KBM-7 (cell line): ENCODE measurements at regions not wholly inside any gene's neighbourhood (a gene's known extent, or its start where the extent isn't known, plus 50 kb on each side); places are given as distances from the start of the nearest gene placed in this dataset.

ENCODE experiments used
- DNase-seq: peaks from one replicate; pipeline ENCODE4 v3.0.0-alpha.2; 2015
- in situ Hi-C: fragments of 300-500 bp; cut with MboI; formaldehyde crosslinking; loops from 2 replicates; pipeline ENCODE4 v1.14.3; 2020; ENCODE audit warnings: low sequenced_read_pairs, low pct_unique_long_range_greater_than_20kb, mixed read lengths

DNA sequence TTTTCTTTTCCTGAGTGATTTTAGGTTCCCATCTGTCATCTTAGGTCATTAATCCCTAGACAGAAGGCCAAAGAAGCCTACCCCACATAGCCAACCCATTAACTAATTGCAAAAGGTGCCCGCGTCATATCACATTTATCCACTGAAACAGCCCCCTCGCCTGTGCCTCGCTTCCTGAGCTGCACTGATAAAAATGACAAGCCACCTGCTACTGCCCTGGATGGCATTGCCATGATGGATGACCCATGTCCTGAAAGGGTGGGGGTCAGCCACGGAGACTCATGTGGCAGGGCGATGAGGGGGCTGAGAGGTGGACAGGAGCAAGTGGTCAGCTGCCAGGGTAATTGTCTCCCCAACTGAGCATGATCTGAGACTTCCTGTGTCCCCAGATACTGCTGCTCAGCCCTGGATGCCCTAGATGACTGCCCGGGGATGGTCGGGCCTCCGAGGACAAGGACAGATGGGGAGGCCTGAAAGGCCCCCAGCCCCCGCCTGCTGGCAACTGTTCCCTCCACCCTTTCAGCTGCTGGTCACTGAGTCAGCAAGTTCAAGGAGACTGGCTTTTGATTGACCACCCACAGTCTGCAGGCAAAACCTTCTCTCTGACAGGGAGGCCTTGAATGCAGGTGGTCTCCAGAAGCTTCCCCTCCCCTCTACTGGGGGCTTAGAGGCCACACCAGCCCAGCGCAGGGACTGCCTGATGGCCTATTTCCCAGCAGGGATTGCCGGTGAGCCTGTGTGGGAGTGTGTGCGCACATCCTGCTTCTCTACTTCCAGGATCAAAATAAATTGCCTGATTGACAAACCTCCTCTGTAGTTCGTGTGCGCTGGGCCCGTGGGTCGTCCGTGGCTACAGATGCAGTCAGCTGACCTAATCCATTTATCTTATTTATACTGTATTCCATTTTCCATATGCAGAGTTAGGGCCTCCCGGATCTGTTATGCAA lies 496.3 kb downstream of the BCOR start:
- in situ Hi-C loops = no loop called here
- no peak for DNase-seq

DNA sequence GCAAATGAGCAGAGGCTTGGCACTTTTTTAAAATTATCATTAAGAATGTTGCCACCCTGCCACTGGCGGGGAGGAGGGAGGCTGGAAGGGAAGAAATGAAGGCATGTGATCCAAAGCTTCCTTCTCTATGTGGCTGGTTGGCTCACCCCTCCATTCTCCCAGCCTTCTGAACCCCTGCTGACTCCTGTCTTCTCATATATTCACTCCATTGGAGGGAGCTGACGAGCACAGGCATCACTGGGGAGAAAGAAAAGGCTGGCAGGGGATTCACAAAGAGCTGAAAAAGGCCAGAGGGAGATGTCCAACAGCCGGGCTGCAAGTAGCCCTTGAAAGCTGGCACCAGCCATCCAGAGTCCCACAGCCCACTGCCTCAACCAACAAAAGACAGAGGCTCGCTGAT lies 495.6 kb downstream of the BCOR start:
- no peak for DNase-seq
- in situ Hi-C loops = no loop called here

DNA sequence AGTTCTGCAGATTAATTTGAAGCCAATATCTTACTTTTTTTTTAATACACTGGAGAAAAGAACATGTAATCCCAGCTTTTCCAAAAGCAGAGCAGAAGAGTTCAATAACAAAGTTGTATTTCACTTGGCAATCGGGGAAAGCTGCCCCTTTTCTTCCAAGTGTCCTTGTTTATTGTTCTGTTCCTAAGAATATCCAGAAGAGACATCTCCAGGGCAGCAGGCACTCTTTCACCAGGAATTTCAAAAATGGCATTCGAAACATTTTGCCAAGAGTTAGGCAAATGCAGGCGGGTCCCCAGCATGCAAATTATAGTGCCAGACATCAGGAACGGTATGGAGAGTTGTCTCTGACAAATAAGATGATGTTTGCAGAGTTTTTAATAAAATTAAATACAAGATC lies 494.5 kb downstream of the BCOR start:
- in situ Hi-C loops = no loop called here
- DNase-seq = no peak

DNA sequence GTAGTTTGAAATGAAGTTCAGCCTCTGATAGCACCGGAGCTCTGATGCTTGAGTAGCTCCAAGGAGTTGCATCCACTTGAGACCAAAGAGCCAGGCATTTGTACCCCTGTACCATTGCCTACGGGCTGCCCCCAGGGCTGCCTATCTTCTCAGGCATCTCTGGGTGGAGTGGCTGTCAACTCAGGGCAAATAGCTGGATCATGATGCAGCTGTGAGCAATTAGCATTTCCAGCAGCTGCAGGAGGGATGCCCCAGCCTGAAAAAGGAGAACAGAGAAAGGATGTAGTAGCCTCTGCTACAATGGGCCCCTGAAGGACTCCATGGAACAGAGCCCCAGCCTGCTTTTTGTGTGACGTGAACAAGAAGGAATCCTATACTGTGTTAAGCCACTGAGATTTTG lies 492.6 kb downstream of the BCOR start:
- in situ Hi-C loops = no loop called here
- no peak for DNase-seq

DNA sequence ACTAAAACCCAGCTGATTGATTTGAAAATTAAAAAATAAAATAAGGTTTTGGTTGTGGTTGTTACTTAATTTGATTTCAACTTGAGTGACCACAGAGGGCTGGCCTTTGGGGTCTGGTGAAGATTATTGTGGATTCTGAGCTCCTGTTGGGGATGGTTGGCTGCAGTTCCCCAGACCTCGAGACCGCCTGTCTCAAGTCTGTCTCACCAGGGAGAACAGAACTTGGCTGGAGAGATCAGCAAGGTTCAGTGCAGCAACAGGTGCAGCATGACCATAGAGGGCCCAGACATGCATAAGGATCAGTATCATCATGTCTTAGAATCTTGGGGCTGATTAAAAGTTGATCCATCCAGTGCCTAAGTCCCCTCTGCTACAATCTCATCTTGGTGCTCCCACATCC lies 491.9 kb downstream of the BCOR start:
- no peak for DNase-seq
- in situ Hi-C loops = no loop called here

DNA sequence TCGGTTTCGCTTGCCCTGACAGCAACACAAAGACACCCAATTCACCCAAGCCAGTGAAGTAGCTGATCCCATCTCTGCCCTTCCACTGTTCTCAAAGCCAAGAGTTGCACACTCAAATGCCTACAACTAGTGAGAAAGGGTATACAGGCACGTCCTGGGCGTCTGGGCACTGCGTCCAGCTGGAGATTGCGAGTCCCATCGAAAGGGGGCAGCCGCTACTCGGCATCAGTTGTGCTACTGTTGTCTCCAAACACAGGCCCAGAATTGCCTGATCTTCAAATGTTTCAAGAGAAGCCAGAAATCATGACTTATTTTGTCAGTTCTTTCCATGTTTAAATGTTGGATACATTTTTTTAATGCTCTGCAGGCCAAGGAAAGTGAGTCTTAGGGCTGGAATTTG lies 487.8 kb downstream of the BCOR start:
- in situ Hi-C loops = no loop called here
- DNase-seq = no peak

DNA sequence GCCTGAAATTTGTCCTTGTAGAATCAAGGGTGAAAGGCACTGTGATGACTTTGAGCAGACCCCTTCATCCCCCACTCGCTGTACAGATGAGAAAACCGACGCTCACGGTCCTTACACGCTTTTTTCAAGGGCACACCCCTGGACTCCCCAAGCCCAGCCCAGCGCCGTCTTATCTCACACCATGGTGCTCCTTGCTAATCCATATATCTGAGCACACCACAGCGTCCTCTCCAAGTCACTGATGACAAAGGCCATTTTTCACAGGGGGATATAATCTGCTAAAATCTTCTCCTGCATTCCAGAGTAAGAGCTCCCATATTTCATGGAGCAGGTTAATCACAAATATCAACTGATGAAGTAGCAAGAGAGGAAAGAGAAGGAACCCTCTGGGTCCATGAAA lies 486.3 kb downstream of the BCOR start:
- no peak for DNase-seq
- in situ Hi-C loops = no loop called here

DNA sequence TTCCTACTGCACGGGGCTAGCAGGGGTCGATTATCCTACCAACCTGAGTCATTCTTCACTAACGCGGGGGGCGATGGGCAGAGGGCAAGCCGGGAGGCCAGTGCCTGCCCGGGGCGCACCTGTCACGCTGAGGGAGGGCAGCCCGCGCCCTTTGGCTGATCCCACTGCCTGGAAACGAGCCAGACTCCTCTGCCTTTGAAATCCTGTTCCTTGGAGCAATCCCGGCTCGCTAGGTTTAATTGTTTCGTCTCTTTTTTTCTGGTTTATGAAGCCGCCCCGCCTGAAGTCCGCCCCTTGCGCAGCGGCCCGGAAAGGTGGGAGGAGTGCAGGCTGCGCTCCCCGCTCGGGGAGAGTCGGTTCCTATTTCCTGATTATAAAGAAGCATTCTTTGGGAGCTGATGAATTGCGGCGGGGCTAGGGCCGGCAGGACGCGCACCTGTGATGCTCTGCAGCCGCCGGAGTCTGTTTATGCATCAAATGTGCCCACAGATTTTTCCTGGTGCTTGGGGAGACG lies 484.2 kb downstream of the BCOR start:
- DNase-seq = peak; percentile 54
- in situ Hi-C loops = no loop called here

DNA sequence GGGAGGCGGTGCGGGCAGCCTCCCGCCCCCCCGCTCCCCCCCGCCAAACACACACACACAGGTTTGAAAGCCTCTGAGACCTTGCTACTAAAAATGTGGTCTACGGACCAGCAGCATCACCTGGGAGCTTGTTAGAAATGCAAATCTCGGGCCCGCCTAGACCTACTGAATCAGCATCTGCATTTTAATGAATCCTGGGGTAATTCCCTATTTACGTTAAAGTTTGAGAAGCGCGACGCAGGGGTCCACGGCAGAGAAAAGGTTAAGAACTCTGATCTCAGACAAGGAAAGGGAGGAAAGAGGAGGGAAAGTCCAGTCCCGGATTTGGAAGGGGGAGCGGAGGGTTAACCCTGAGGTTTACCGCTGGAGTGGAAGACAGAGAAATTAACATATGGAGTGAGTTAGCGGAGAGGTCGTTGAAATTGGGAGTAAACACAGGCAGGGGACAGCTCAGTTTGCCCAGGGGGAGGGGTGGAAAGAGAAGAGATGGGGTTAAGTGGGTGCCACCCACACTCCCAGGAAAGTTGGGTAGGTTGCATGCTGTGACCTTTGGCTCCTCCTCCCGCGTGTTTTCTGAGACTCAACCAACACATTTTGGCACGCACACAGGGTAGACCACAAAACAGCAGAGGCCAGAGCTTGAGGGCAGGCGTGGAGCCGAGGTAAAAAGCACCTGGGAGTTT lies 483.6 kb downstream of the BCOR start:
- in situ Hi-C loops = no loop called here
- DNase-seq = no peak

DNA sequence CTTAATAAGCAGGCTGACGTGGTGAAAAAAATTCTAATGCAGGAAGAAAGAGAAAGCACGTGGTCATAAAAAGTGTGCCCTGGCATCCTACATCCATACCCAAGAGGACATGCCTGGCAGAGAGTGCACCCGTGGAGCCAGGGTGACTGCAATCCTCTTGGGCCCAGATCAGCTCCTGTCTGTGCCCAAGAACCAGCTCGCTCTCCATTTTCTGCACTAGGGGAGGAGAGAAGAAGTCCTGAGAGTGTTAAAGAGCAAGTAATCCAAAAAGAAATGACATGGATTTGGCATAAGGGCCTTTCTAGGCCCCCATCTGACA lies 483.1 kb downstream of the BCOR start:
- in situ Hi-C loops = no loop called here
- DNase-seq = no peak

DNA sequence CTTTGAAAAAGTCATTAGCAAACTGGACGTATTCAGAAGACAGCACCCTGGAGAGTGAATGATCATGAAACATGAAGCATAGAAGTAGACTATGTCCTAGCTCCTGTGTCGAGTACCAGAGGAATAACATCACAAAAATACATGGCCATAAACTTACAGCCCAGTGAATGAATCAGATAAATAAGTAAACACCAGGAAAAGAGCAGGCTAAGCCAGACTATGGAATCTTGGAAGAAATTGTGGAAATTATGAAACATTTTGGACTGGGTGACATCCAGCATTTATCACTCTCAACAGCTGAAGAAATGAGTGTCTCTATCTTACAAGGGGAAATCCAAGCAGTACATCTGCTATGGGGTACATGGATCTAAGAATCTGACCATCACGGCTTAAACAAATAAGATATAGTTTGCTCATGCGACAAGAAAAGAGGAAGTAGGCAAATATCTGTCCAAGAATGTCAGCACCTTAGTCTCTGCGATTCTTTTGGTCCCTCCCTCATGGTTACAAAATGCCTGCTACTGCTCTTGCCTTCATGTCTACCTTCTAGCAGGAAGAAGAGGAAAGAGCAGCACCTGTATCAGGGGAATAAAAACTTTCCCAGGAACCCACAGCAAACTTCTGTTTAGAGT lies 481.5 kb downstream of the BCOR start:
- in situ Hi-C loops = no loop called here
- peak; percentile 37 for DNase-seq

DNA sequence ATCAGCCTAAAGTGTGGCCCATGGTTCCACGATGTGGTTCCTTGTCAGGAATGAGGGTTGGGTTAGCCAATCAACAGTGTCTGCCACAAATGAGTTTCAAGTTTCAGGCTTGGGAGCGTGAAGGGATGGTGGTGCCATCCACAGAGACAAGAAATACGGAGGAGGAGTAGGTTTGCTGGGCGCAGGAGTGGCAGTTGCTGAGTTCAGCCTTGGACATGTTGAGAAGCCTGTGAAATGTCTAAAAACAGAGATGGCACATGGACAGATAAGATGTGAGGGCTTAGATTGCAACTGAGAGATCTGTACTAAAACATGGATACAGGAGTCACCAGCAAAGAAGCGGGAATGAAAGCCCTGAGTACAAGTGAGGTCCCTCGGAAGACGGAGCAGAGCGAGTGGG lies 481.0 kb downstream of the BCOR start:
- in situ Hi-C loops = no loop called here
- DNase-seq = no peak

DNA sequence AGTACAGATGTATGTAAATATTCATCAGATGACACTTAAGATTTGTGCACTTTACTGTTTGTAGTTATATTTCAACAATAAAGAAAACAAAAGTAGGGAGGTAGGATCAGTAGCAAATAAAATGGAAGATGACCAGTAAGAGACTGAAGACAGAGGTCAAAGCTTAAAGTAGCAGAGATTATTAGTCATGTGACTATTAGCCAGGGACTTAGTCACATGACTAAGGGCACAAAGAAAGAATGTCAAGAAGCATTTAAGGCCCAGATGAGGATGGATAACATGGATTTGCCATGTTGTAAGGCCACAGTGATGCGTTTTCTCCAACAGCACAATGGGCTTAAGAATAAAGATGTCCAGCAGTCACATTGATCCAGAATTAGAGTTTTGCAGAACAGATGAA lies 479.6 kb downstream of the BCOR start:
- no peak for DNase-seq
- in situ Hi-C loops = no loop called here

DNA sequence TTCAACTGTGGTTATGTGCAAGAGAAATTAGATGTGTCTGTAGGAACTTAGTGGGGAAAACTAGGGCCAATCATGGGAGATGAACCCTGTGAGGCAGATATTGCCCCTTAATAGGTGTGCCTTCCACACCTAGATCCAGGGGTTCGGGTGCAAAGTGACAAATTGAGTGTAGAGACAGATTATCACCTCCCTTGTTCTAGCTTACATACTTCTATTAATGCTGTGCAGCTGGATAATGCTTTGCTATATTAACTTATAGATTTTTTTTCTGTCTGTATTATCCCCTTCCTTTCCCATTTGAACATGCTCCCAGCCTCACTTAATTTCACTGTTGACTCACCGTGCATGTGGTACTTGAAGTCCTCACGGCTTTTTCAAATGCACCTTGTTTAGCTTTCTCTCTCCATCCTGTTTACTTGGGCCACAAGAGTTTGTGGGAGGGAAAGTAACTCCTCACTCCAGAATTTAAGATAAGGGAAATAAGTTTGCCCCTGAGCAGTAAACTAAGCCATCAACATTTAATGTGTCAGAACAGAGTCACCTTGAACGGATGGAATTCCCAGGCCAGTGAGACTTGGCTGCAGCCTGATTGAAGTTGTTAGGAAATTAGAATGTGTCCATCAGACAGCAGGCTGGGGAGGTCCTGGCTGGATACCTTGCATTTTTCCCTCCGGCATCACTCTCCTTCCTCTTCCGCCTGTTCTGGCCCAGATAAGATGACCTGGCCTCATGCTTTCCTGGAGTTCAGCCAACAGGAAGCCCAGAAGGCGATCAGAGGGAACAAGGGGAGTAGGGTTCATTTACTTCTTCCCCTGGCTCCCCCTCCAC lies 478.4 kb downstream of the BCOR start:
- in situ Hi-C loops = no loop called here
- DNase-seq = peak; percentile 61

DNA sequence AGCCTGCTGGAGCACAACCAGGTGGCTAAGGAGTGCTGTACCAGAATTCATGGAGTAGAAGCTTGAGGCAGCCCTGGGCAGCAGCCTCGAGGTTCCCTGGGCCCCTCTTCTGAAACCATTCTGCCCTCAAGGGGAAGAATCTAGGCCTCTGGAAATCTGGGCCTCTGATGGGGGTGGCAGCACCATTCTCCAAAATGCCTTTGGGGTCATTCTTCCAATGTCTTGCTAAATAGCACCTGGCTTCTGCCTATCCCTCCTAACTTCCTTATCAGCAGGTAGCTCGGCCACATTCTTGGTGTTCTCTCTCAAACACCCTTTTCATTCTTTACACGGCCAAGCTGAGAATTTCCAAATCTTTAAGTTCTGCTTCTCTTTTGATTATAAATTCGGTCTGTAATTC lies 473.6 kb downstream of the BCOR start:
- in situ Hi-C loops = no loop called here
- no peak for DNase-seq

DNA sequence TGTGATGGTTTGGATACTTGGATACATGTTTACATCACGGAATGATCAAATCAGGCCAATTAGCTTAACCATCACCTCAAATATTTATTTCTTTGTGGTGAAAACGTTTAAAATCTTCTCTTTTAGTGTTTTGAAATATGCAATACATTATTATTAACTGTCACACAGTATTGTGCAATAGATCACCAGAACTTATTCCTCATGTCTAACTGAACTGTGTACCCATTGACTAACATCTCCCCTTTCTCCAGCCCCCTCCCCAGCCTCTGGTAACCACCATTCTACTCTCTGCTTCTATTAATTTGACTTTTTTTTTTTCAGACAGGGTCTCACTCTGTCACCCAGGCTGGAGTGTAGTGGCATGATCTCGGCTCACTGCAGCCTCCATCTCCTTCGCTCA lies 471.9 kb downstream of the BCOR start:
- no peak for DNase-seq
- in situ Hi-C loops = no loop called here

DNA sequence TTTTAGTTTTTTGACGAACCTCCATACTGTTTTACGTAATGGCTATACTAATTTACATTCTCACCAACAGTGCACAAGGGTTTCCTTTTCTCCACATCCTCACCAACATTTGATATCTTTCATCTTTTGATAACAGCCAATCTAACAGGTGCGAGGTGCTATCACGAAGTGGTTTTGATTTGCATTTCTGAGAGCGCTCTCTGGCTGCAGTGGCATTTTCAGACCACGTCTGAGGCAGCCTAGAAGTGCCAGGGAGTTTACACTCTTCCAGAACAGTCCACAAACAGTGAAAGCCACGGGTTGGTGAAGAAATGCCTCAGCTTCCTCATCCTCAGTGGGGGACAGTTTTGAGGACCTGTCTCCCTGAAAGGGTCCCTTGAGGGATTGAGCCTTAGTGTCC lies 471.0 kb downstream of the BCOR start:
- in situ Hi-C loops = no loop called here
- no peak for DNase-seq

DNA sequence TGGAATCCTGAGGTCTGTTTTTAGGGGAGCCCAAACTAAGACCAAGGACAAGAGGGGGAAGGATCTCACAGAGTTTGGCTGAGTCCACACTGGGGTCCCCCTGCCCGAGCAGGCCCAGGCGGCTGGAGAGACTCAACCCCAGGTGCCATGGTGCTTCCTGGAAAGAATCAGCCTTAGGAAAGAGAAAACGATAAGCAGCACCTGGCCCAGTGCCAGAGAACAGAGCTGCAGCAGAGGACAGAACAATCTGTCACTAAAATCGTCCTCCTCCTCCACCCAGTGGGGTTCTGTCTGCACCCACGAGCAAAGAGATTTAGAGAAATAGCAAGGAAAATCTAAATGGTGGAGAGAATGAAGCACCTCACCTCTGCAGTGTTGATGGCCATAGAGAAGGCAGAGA lies 470.5 kb downstream of the BCOR start:
- no peak for DNase-seq
- in situ Hi-C loops = no loop called here

DNA sequence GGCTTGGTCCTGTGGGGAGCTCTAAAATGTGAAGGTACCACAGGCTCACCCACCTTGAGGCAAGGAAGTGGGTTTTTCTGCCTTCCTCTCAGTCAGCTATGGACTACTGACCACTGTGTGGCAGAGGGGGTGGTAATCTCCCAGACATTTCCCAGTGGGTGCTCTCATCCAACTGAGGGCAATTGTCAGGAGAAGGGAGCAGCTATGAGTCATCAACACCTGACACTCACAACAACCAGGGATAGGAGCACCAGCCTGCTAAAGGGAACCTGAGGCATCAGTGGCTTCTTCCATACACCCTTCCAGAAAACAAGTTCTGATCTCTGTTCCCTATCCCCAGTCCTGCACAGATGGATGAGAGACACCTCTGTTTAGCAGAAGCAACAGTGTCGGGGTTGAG lies 468.8 kb downstream of the BCOR start:
- in situ Hi-C loops = no loop called here
- no peak for DNase-seq
